GM23338 (cell line): ENCODE measurements at regions not wholly inside any gene's neighbourhood (a gene's known extent, or its start where the extent isn't known, plus 50 kb on each side); places are given as distances from the start of the nearest gene placed in this dataset.

Experiments
- ATAC-seq: fragments of 200-7000 bp; cut with Tn5 transposase; 3 replicates; pipeline ENCODE4 v1.9.1; 2020
- DNase-seq: peaks from one replicate; pipeline ENCODE4 v3.0.0-alpha.2; 2015; ENCODE audit warnings: low spot score
- H2AFZ ChIP-seq: fragments of 200-600 bp; sonication (generic); 2 replicates; pipeline ENCODE4 v1.8.0; 2016; ENCODE audit warnings: antibody characterized with exemption, mild to moderate bottlenecking, moderate library complexity
- H3F3A ChIP-seq: fragments of 200-600 bp; sonication (generic); replicated peaks from 2 replicates; pipeline ENCODE4 v1.8.0; 2017; ENCODE audit warnings: antibody characterized with exemption, mixed run types, low read depth
- H3K27ac ChIP-seq: fragments of 200-600 bp; sonication (generic); 2 replicates; pipeline ENCODE4 v1.6.1; 2016; ENCODE audit warnings: low read depth
- H3K27me3 ChIP-seq: fragments of 200-600 bp; sonication (generic); 2 replicates; pipeline ENCODE4 v1.8.0; 2016; ENCODE audit warnings: mild to moderate bottlenecking, mixed run types, moderate library complexity; ENCODE audit not compliant: insufficient read depth
- H3K36me3 ChIP-seq: fragments of 200-600 bp; sonication (generic); 2 replicates; pipeline ENCODE4 v1.8.0; 2016; ENCODE audit warnings: mild to moderate bottlenecking; ENCODE audit not compliant: insufficient read depth
- H3K4me1 ChIP-seq: fragments of 200-600 bp; sonication (generic); 2 replicates; pipeline ENCODE4 v1.8.0; 2016; ENCODE audit warnings: mild to moderate bottlenecking, moderate library complexity; ENCODE audit not compliant: insufficient read depth
- H3K4me2 ChIP-seq: fragments of 200-600 bp; sonication (generic); 2 replicates; pipeline ENCODE4 v1.7.1; 2017; ENCODE audit warnings: mixed run types
- H3K4me3 ChIP-seq: fragments of 200-600 bp; sonication (generic); 2 replicates; pipeline ENCODE4 v1.6.1; 2016; ENCODE audit warnings: mixed run types
- H3K79me2 ChIP-seq: fragments of 200-600 bp; sonication (generic); replicated peaks from 2 replicates; pipeline ENCODE4 v1.8.0; 2017; ENCODE audit warnings: mild to moderate bottlenecking; ENCODE audit not compliant: insufficient read depth
- H3K9me2 ChIP-seq: fragments of 200-600 bp; sonication (generic); 2 replicates; pipeline ENCODE4 v1.8.0; 2017; ENCODE audit not compliant: insufficient read depth
- H4K20me1 ChIP-seq: fragments of 200-600 bp; sonication (generic); replicated peaks from 2 replicates; pipeline ENCODE4 v1.8.0; 2017; ENCODE audit warnings: mild to moderate bottlenecking; ENCODE audit not compliant: insufficient read depth
- H3K27ac Mint-ChIP-seq: 2 replicates; pipeline ENCODE4 v1.8.0; 2020; ENCODE audit warnings: inconsistent platforms, mild to moderate bottlenecking, moderate library complexity, mixed read lengths
- H3K27me3 Mint-ChIP-seq: 3 replicates; pipeline ENCODE4 v1.8.0; 2022; ENCODE audit warnings: low read depth, mild to moderate bottlenecking, moderate library complexity, mixed read lengths, inconsistent platforms; ENCODE audit not compliant: insufficient read depth, poor library complexity
- H3K36me3 Mint-ChIP-seq: 3 replicates; pipeline ENCODE4 v1.8.0; 2021; ENCODE audit warnings: low read depth, mild to moderate bottlenecking, inconsistent platforms, moderate library complexity, mixed read lengths
- H3K4me1 Mint-ChIP-seq: 3 replicates; pipeline ENCODE4 v1.8.0; 2020; ENCODE audit warnings: mild to moderate bottlenecking, inconsistent platforms, mixed read lengths
- H3K4me3 Mint-ChIP-seq: 3 replicates; pipeline ENCODE4 v1.8.0; 2021; ENCODE audit warnings: moderate library complexity, mild to moderate bottlenecking, inconsistent platforms, mixed read lengths
- H3K9me3 Mint-ChIP-seq: 3 replicates; pipeline ENCODE4 v1.8.0; 2020; ENCODE audit warnings: moderate library complexity, mild to moderate bottlenecking, inconsistent platforms, mixed read lengths
- EZH2phosphoT487 ChIP-seq: fragments of 200-600 bp; sonication (generic); IDR thresholded peaks from one replicate; pipeline ENCODE4 v1.8.1; 2018; ENCODE audit warnings: antibody characterized with exemption; ENCODE audit not compliant: unreplicated experiment
- REST ChIP-seq: IDR thresholded peaks from one replicate; pipeline ENCODE4 v1.6.1; 2018; ENCODE audit warnings: antibody characterized with exemption; ENCODE audit not compliant: unreplicated experiment
- STAT1 ChIP-seq: IDR thresholded peaks from one replicate; pipeline ENCODE4 v1.6.1; 2016; ENCODE audit warnings: antibody characterized with exemption; ENCODE audit not compliant: unreplicated experiment
- ZNF462 ChIP-seq: fragments of 250-450 bp; sonication (Bioruptor Pico); IDR thresholded peaks from 2 replicates; pipeline ENCODE4 v1.5.0; 2020; ENCODE audit warnings: mild to moderate bottlenecking, moderate library complexity

- Histone ChIP-seq H3K27me3 (no peaks in the 10 kb centered on the region), H3K4me2 (no peak overlapping the region), H3K79me2 (no peaks in the 10 kb centered on the region), H3K36me3 (no peaks in the 10 kb centered on the region), H3K27ac (no peak overlapping the region), H3K4me1 (no peaks in the 10 kb centered on the region; the same call in 1 of the 2 replicates), H3K9me2 (peaks cover 9% of the 10 kb centered on the region; the same call in 1 of the 2 replicates), H3F3A (no peaks in the 10 kb centered on the region), H2AFZ (no peak overlapping the region), H4K20me1 (no peaks in the 10 kb centered on the region), H3K4me3 (no peak overlapping the region)
- no peak overlapping the region for H3K27ac Mint-ChIP-seq
- no peaks in the 10 kb centered on the region for H3K4me1 Mint-ChIP-seq
- ATAC-seq (no peak), DNase-seq (no peak)
- H3K36me3 Mint-ChIP-seq = no peaks in the 10 kb centered on the region
- H3K4me3 Mint-ChIP-seq = no peak overlapping the region
- no peaks in the 10 kb centered on the region for H3K9me3 Mint-ChIP-seq
- no peaks in the 10 kb centered on the region for H3K27me3 Mint-ChIP-seq
- TF ChIP-seq REST = no peak
These were observed 148.0 kb upstream of the TCF4 start for GRCh38 chr18:55735969-55736368.

- Histone ChIP-seq H3K27ac (no peak overlapping the region), H4K20me1 (no peaks in the 10 kb centered on the region), H2AFZ (no peak overlapping the region), H3K79me2 (no peaks in the 10 kb centered on the region), H3K4me2 (no peak overlapping the region), H3K4me3 (no peak overlapping the region), H3K4me1 (no peaks in the 10 kb centered on the region; the same call in 1 of the 2 replicates), H3K36me3 (no peaks in the 10 kb centered on the region), H3K9me2 (peaks cover 9% of the 10 kb centered on the region; the same call in 1 of the 2 replicates), H3K27me3 (no peaks in the 10 kb centered on the region), H3F3A (no peaks in the 10 kb centered on the region)
- H3K36me3 Mint-ChIP-seq = no peaks in the 10 kb centered on the region
- no peaks in the 10 kb centered on the region for H3K27me3 Mint-ChIP-seq
- no peak for DNase-seq
- no peaks in the 10 kb centered on the region for H3K9me3 Mint-ChIP-seq
- H3K4me3 Mint-ChIP-seq = no peak overlapping the region
- no peak for TF ChIP-seq STAT1
- no peak for TF ChIP-seq ZNF462 (CRISPR knock-in tag)
- TF ChIP-seq EZH2phosphoT487 = no peak
- H3K4me1 Mint-ChIP-seq = no peaks in the 10 kb centered on the region
- H3K27ac Mint-ChIP-seq = no peak overlapping the region
- ATAC-seq = no peak
These were observed 147.3 kb upstream of the TCF4 start for GRCh38 chr18:55735199-55735855.
